ENCODE measurements at regions not wholly inside any gene's neighbourhood (a gene's known extent, or its start where the extent isn't known, plus 50 kb on each side); places are given as distances from the start of the nearest gene placed in this dataset.

DNA sequence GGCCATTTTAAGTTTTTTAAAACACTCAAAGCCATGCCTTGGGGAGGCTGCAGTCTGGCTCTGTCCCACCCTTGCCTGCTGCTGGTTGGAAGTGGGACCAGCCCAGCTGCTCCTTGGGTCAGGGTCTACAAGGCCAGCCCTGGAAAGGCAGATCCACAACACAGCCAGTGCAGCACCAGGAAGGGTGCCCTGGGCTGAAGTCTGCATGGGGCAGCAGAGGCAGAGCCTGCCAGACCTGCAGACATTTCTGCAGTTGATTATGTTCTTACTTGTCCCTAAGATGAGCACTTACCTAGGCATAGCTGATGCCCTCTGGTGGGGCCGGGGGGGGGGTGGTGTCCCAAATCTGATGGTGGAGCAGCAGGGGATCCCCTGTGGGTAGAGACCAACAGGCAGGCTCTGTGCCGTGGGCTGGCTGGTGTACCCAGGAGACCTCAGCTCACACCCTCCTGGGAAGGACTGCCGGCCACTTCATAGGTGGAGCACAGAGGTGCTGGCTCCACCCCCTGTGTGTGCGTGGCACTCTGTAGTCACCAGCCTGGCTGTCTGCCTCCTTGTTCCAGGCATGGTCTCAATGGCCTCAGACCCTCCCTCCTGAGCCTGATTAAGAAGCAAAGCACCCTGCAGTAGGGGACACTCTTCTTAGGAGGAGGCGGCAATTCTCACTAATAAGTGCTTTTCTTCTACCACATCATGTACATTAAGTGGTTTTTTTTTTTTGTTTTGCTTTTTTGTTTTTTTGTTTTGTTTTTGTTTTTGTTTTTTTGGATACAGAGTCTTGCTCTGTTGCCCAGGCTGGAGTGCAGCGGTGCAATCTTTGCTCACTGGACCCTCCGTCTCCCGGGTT lies 97.4 kb upstream of the KLF13 start:
- no peak for TF ChIP-seq ZNF274 (IDR thresholded peaks at IDR 0.05; ENCODE audit: borderline replicate concordance, extremely low read depth, low read length)
- TF ChIP-seq POLR2AphosphoS5 (IDR thresholded peaks at IDR 0.05; ENCODE audit: low read depth, low read length): no peak
- no peak for TF ChIP-seq MAX (IDR thresholded peaks at IDR 0.05)
- TF ChIP-seq TAF1 (IDR thresholded peaks at IDR 0.05; ENCODE audit: low read depth, low read length): no peak
- TF ChIP-seq, protein P1, sequence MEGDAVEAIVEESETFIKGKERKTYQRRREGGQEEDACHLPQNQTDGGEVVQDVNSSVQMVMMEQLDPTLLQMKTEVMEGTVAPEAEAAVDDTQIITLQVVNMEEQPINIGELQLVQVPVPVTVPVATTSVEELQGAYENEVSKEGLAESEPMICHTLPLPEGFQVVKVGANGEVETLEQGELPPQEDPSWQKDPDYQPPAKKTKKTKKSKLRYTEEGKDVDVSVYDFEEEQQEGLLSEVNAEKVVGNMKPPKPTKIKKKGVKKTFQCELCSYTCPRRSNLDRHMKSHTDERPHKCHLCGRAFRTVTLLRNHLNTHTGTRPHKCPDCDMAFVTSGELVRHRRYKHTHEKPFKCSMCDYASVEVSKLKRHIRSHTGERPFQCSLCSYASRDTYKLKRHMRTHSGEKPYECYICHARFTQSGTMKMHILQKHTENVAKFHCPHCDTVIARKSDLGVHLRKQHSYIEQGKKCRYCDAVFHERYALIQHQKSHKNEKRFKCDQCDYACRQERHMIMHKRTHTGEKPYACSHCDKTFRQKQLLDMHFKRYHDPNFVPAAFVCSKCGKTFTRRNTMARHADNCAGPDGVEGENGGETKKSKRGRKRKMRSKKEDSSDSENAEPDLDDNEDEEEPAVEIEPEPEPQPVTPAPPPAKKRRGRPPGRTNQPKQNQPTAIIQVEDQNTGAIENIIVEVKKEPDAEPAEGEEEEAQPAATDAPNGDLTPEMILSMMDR (IDR thresholded peaks at IDR 0.05; ENCODE audit: control extremely low read depth in 1 of 3, insufficient read depth in 1 of 3, low read depth in 1 of 3, low read length in 3 of 3): no peak
- TF ChIP-seq EZH2 (IDR thresholded peaks at IDR 0.05; ENCODE audit: low read depth, low read length, severe bottlenecking): no peak
- TF ChIP-seq POLR2A (IDR thresholded peaks at IDR 0.05; ENCODE audit: control extremely low read depth in 1 of 2, low read depth in 2 of 2, low read length in 2 of 2): no peak
- TF ChIP-seq GTF2F1 (IDR thresholded peaks at IDR 0.05; ENCODE audit: borderline replicate concordance, low read depth, low read length): no peak
- no peak for TF ChIP-seq RNF2 (IDR thresholded peaks at IDR 0.05; ENCODE audit: borderline replicate concordance, low read depth, low read length, missing control alignments, poor library complexity, severe bottlenecking)
- no peak for TF ChIP-seq SIN3A (conservative IDR thresholded peaks at IDR 0.05 in 1 of 2, IDR thresholded peaks at IDR 0.05 in 1 of 2; ENCODE audit: low read depth in 1 of 2, low read length in 2 of 2)
- TF ChIP-seq CHD2 (IDR thresholded peaks at IDR 0.05; ENCODE audit: low read length): no peak
- no peak for TF ChIP-seq RAD21 (IDR thresholded peaks at IDR 0.05 in 1 of 2, conservative IDR thresholded peaks at IDR 0.05 in 1 of 2; ENCODE audit: low read depth in 2 of 2, low read length in 2 of 2)
- TF ChIP-seq HDAC2 (IDR thresholded peaks at IDR 0.05; ENCODE audit: borderline replicate concordance in 1 of 2, low read depth in 2 of 2, low read length in 2 of 2): no peak
